ENCODE measurements at regions not wholly inside any gene's neighbourhood (a gene's known extent, or its start where the extent isn't known, plus 50 kb on each side); places are given as distances from the start of the nearest gene placed in this dataset.
"Not testable (repeated sequence)": the region's sequence is repeated elsewhere in the genome, so short reads cannot be mapped to it uniquely, and the experiment has no call there.

DNA sequence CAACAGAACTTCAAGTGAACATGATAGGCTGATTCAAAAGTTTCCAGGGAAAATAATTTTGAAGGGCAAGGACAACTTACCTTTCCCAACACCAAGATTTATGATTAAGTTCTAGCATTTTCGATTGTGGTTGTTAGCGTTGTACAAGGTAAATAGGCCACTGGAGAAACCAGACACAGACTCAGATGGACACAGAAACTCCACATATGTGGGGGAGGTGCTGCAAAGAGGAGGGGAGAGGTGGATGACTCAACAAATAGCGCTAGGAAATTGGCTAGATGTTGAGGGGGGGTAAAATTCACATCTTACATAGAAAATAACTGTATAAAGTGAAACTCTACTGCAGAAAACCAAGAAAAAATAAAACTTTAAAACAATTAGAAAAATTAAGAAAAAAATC is 564.4 kb downstream of the MATN1 start:
- TF ChIP-seq POLR2A (IDR thresholded peaks at IDR 0.05) (no peak), EP300 (IDR thresholded peaks at IDR 0.05) (no peak)
- TF ChIP-seq, protein P1, sequence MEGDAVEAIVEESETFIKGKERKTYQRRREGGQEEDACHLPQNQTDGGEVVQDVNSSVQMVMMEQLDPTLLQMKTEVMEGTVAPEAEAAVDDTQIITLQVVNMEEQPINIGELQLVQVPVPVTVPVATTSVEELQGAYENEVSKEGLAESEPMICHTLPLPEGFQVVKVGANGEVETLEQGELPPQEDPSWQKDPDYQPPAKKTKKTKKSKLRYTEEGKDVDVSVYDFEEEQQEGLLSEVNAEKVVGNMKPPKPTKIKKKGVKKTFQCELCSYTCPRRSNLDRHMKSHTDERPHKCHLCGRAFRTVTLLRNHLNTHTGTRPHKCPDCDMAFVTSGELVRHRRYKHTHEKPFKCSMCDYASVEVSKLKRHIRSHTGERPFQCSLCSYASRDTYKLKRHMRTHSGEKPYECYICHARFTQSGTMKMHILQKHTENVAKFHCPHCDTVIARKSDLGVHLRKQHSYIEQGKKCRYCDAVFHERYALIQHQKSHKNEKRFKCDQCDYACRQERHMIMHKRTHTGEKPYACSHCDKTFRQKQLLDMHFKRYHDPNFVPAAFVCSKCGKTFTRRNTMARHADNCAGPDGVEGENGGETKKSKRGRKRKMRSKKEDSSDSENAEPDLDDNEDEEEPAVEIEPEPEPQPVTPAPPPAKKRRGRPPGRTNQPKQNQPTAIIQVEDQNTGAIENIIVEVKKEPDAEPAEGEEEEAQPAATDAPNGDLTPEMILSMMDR (IDR thresholded peaks at IDR 0.05), result no peak
- H3K27me3 ChIP-seq, result no peaks in the 10 kb centered on the region
- H3K4me3 ChIP-seq, result no peak overlapping the region
- intact Hi-C loops (cut with DNase I), result no loop called here
- H3K9me3 ChIP-seq, result no peaks in the 10 kb centered on the region
- 23 to 25% (median 24%) methylated on average over 3 of the region's 3 CpGs for WGBS, 3 donors
- no peak for DNase-seq
- H3K27ac ChIP-seq, result no peak overlapping the region
- no peaks in the 10 kb centered on the region for H3K36me3 ChIP-seq
- H3K4me1 ChIP-seq (ENCODE audit: insufficient read depth), result no peaks in the 10 kb centered on the region

DNA sequence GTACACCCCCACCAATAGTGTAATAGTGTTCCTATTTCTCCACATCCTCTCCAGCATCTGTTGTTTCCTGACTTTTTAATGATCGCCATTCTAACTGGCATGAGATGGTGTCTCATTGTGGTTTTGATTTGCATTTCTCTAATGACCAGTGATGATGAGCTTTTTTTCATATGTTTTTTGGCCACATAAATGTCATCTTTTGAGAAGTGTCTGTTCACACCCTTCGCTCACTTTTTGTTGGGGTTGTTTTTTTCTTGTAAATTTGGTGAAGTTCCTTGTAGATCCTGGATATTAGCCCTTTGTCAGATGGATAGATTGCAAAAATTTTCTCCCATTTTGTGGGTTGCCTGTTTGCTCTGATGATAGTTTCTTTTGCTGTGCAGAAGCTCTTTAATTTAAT is 567.7 kb downstream of the MATN1 start:
- intact Hi-C loops (cut with DNase I); H3K4me1 ChIP-seq (ENCODE audit: insufficient read depth): not testable (repeated sequence)
- WGBS, 3 donors, result 93 to 98% (median 96%) methylated on average over 2 of the region's 2 CpGs

DNA sequence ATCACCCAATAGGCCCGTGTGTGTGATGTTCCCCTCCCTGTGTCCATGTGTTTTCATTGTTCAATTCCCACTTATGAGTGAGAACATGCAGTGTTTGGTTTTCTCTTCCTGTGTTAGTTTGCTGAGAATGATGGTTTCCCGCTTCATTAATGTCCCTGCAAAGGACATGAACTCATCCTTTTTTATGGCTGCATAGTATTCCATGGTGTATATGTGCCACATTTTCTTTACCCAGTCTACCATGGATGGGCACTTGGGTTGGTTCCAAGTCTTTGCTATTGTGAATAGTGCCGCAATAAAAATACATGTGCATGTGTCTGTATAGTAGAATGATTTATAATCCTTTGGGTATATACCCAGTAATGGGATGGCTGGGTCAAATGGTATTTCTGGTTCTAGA is 568.1 kb downstream of the MATN1 start:
- DNase-seq; H3K4me1 ChIP-seq (ENCODE audit: insufficient read depth); intact Hi-C loops (cut with DNase I); H3K9me3 ChIP-seq; H3K27me3 ChIP-seq; H3K4me3 ChIP-seq; H3K36me3 ChIP-seq; H3K27ac ChIP-seq: not testable (repeated sequence)
- WGBS, 3 donors, result 86 to 90% (median 87%) methylated on average over 3 of the region's 3 CpGs

More for the DNA sequence above, 567.7 kb downstream of the MATN1 start:
- H3K27me3 ChIP-seq, H3K4me3 ChIP-seq, H3K9me3 ChIP-seq, DNase-seq, H3K36me3 ChIP-seq, H3K27ac ChIP-seq: not testable (repeated sequence)

DNA sequence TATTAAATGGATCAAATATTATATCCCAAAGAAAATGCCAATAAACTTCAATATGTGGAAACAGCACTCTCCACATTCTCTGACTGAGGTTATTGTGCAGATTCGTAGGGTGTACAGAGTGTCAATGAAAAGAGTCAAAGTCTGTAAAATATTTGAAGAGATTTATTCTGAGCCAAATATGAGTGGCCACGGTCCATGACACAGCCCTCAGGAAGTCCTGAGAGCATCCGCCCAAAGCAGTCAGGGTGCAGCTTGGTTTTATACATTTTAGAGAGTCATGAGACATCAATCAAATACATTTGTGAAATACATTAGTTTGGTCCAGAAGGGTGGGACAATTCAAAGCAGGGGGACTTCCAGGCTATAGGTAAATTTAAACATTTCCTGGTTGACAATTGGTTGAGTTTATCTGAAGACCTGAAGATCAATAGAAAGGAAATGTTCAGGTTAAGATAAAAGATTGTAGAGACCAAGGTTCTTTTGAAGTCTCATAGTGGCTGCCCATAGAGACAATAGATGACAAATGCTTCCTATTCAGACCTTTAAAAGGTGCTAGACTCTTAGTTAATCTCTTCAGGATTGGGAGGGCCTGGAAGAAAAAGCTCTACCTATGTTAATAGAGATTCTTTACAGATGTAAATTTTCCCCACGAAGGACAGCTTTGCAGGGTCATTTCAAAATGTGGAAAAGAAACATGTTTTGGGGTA is 569.5 kb downstream of the MATN1 start:
- intact Hi-C loops (cut with DNase I), result no loop called here
- TF ChIP-seq, protein P1 (IDR thresholded peaks at IDR 0.05), result no peak
- TF ChIP-seq EP300 (IDR thresholded peaks at IDR 0.05) (no peak), POLR2A (IDR thresholded peaks at IDR 0.05) (no peak)
- Histone ChIP-seq H3K27me3 (no peaks in the 10 kb centered on the region), H3K27ac (no peak overlapping the region), H3K9me3 (peaks cover 0 to 3% of the 10 kb centered on the region in 2 donors), H3K4me1 (ENCODE audit: insufficient read depth) (no peaks in the 10 kb centered on the region), H3K4me3 (no peak overlapping the region), H3K36me3 (no peaks in the 10 kb centered on the region)
- no peak for DNase-seq
- 67 to 72% (median 69%) methylated on average over 4 of the region's 4 CpGs for WGBS, 3 donors

DNA sequence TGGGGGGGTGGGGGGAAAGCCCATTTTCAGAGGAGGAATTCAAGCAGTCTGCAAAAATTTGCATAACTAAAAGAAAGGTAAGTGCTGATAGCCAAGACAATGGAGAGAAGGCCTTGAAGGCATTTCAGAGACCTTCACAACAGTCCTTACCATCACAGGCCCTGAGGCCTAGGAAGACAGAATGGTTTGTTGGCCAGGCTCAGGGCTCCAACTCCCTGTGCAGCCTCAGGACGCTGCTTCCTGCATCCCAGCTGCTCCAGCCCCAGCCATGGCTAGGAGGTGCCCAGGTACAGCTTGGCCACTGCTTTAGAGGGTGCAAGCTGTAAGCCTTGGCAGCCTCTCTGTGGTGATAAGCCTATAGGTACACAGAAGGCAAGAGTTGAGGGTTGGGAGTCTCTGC is 571.6 kb downstream of the MATN1 start:
- Histone ChIP-seq H3K36me3 (no peaks in the 10 kb centered on the region), H3K27ac (no peak overlapping the region), H3K4me3 (no peak overlapping the region), H3K27me3 (no peaks in the 10 kb centered on the region), H3K9me3 (peaks cover 0 to 3% of the 10 kb centered on the region in 2 donors), H3K4me1 (ENCODE audit: insufficient read depth) (no peaks in the 10 kb centered on the region)
- DNase-seq, result no peak
- intact Hi-C loops (cut with DNase I), result no loop called here
- WGBS, 3 donors, result 80 to 85% (median 82%) methylated on average over 1 of the region's 1 CpG
- TF ChIP-seq, protein P1 (IDR thresholded peaks at IDR 0.05), result no peak
- TF ChIP-seq POLR2A (IDR thresholded peaks at IDR 0.05), result no peak
- no peak for TF ChIP-seq EP300 (IDR thresholded peaks at IDR 0.05)

All from ovary (tissue), 7 donors.